GM23248 (cell line): ENCODE measurements at regions not wholly inside any gene's neighbourhood (a gene's known extent, or its start where the extent isn't known, plus 50 kb on each side); places are given as distances from the start of the nearest gene placed in this dataset.
A peak's percentile ranks its signal among the peaks of the same experiment; 100 is the strongest.

Experiments used
- EZH2 ChIP-seq: fragments of 200-600 bp; sonication (generic); IDR thresholded peaks from 2 replicates; pipeline ENCODE4 v1.6.1; 2018; ENCODE audit warnings: antibody characterized with exemption, mild to moderate bottlenecking; ENCODE audit not compliant: insufficient read depth, poor library complexity, severe bottlenecking
- EZH2phosphoT487 ChIP-seq: fragments of 200-600 bp; sonication (generic); IDR thresholded peaks from 2 replicates; pipeline ENCODE4 v1.6.1; 2018; ENCODE audit warnings: antibody characterized with exemption, moderate library complexity, mild to moderate bottlenecking, low read depth; ENCODE audit not compliant: insufficient read depth

DNA sequence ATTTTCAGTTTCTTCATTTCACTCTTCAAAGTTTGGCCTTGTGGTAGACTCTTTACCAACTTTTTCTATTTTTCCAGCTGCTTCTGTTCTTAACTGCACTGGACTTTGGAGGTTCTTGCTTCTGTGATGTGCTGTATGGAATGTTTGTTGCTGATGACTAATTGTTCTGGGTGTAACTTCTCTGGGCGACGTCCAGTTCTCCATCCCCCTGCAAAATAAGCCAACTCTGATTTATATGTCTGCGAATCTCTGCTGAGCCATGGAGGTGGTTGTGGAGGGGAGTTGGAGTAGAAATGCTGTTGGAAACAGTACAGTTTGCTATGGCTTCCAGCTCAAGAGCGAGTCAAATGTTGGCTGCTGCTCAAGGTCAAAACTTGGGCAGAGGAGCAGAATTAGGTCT, 113.9 kb upstream of the DYRK2 start:
- TF ChIP-seq EZH2phosphoT487 (0 out of 2 replicates have a peak, but pooled peaks have one; percentile 17), EZH2 (no peak)
